ENCODE measurements at regions not wholly inside any gene's neighbourhood (a gene's known extent, or its start where the extent isn't known, plus 50 kb on each side); places are given as distances from the start of the nearest gene placed in this dataset.

- H3K4me1 ChIP-seq (ENCODE audit: low read length) = no peaks in the 10 kb centered on the region
- TF ChIP-seq EZH2phosphoT487 (IDR thresholded peaks at IDR 0.05; ENCODE audit: low read length) = no peak
- TF ChIP-seq, protein P1, sequence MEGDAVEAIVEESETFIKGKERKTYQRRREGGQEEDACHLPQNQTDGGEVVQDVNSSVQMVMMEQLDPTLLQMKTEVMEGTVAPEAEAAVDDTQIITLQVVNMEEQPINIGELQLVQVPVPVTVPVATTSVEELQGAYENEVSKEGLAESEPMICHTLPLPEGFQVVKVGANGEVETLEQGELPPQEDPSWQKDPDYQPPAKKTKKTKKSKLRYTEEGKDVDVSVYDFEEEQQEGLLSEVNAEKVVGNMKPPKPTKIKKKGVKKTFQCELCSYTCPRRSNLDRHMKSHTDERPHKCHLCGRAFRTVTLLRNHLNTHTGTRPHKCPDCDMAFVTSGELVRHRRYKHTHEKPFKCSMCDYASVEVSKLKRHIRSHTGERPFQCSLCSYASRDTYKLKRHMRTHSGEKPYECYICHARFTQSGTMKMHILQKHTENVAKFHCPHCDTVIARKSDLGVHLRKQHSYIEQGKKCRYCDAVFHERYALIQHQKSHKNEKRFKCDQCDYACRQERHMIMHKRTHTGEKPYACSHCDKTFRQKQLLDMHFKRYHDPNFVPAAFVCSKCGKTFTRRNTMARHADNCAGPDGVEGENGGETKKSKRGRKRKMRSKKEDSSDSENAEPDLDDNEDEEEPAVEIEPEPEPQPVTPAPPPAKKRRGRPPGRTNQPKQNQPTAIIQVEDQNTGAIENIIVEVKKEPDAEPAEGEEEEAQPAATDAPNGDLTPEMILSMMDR (IDR thresholded peaks at IDR 0.05; ENCODE audit: low read length) = no peak
- TF ChIP-seq EZH2 (optimal IDR thresholded peaks at IDR 0.05; ENCODE audit: low read depth, low read length) = no peak
- H3F3A ChIP-seq (ENCODE audit: insufficient read depth, low read length) = no peaks in the 10 kb centered on the region
- no peaks in the 10 kb centered on the region for H3K79me2 ChIP-seq (ENCODE audit: low read length)
- no peak overlapping the region for H3K4me3 ChIP-seq (ENCODE audit: low read length)
- no peaks in the 10 kb centered on the region for H4K20me1 ChIP-seq (ENCODE audit: insufficient read depth, low read length)
- H3K27me3 ChIP-seq (replicated peaks; ENCODE audit: insufficient read depth, low read length) = no peaks in the 10 kb centered on the region
- H3K9me2 ChIP-seq (replicated peaks; ENCODE audit: insufficient read depth, low read length) = no peaks in the 10 kb centered on the region
- no peak overlapping the region for H3K4me2 ChIP-seq (ENCODE audit: low read depth, low read length)
- DNase-seq = no peak
- H3K36me3 ChIP-seq (replicated peaks; ENCODE audit: insufficient read depth, low read length) = no peaks in the 10 kb centered on the region
- H2AFZ ChIP-seq (ENCODE audit: low read length) = no peak overlapping the region
- H3K9ac ChIP-seq (ENCODE audit: low read length) = no peak overlapping the region
- H3K27ac ChIP-seq (ENCODE audit: low read length) = no peak overlapping the region
- no peaks in the 10 kb centered on the region for H3K9me3 ChIP-seq (replicated peaks; ENCODE audit: insufficient read depth, low read length)
Observed at GRCh38 chr1:232274999-232275710, 354.8 kb downstream of the SIPA1L2 start.

- no peak overlapping the region for H3K4me3 ChIP-seq (ENCODE audit: low read length)
- H3K79me2 ChIP-seq (ENCODE audit: low read length) = no peaks in the 10 kb centered on the region
- no peaks in the 10 kb centered on the region for H3K9me3 ChIP-seq (replicated peaks; ENCODE audit: insufficient read depth, low read length)
- no peak overlapping the region for H3K9ac ChIP-seq (ENCODE audit: low read length)
- no peaks in the 10 kb centered on the region for H4K20me1 ChIP-seq (ENCODE audit: insufficient read depth, low read length)
- no peaks in the 10 kb centered on the region for H3K4me1 ChIP-seq (ENCODE audit: low read length)
- no peak overlapping the region for H3K4me2 ChIP-seq (ENCODE audit: low read depth, low read length)
- H3K36me3 ChIP-seq (replicated peaks; ENCODE audit: insufficient read depth, low read length) = no peaks in the 10 kb centered on the region
- no peaks in the 10 kb centered on the region for H3K27me3 ChIP-seq (replicated peaks; ENCODE audit: insufficient read depth, low read length)
- H3F3A ChIP-seq (ENCODE audit: insufficient read depth, low read length) = no peaks in the 10 kb centered on the region
- no peak overlapping the region for H3K27ac ChIP-seq (ENCODE audit: low read length)
- no peak for DNase-seq
- no peak for TF ChIP-seq EZH2 (optimal IDR thresholded peaks at IDR 0.05; ENCODE audit: low read depth, low read length)
- TF ChIP-seq EZH2phosphoT487 (IDR thresholded peaks at IDR 0.05; ENCODE audit: low read length) = no peak
- TF ChIP-seq, protein P1 (IDR thresholded peaks at IDR 0.05; ENCODE audit: low read length) = no peak
- H3K9me2 ChIP-seq (replicated peaks; ENCODE audit: insufficient read depth, low read length) = no peaks in the 10 kb centered on the region
- H2AFZ ChIP-seq (ENCODE audit: low read length) = no peak overlapping the region
Observed at GRCh38 chr1:232274236-232274855, 355.6 kb downstream of the SIPA1L2 start.

DNA sequence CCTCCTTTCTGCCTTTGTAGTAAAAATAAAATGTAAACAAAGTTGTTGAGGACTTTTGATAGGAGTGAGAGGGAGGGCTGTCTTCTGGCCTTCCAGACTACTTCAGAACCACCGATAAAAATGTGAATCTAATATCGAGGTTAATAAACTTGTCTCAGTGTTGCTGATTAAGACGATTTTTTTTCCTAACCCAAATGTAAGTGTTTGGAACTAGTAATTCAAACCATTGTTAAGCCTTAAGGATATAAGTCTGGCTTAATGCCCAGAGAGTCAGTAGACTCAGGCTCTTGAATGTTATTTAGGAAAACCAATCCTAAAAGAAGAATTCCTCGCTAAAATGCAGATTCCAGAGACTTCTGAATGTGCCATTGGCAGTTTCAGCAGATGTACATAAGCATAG is 356.9 kb downstream of the SIPA1L2 start:
- Histone ChIP-seq H3K27me3 (replicated peaks; ENCODE audit: insufficient read depth, low read length) (no peaks in the 10 kb centered on the region), H3K27ac (ENCODE audit: low read length) (no peak overlapping the region), H3K9me3 (replicated peaks; ENCODE audit: insufficient read depth, low read length) (no peaks in the 10 kb centered on the region), H4K20me1 (ENCODE audit: insufficient read depth, low read length) (no peaks in the 10 kb centered on the region), H2AFZ (ENCODE audit: low read length) (no peak overlapping the region), H3K4me3 (ENCODE audit: low read length) (no peak overlapping the region), H3K9me2 (replicated peaks; ENCODE audit: insufficient read depth, low read length) (no peaks in the 10 kb centered on the region), H3K36me3 (replicated peaks; ENCODE audit: insufficient read depth, low read length) (no peaks in the 10 kb centered on the region), H3K79me2 (ENCODE audit: low read length) (no peaks in the 10 kb centered on the region), H3K9ac (ENCODE audit: low read length) (no peak overlapping the region), H3F3A (ENCODE audit: insufficient read depth, low read length) (no peaks in the 10 kb centered on the region), H3K4me1 (ENCODE audit: low read length) (no peaks in the 10 kb centered on the region), H3K4me2 (ENCODE audit: low read depth, low read length) (no peak overlapping the region)
- DNase-seq = no peak
- TF ChIP-seq EZH2phosphoT487 (IDR thresholded peaks at IDR 0.05; ENCODE audit: low read length) (no peak), EZH2 (optimal IDR thresholded peaks at IDR 0.05; ENCODE audit: low read depth, low read length) (no peak)
- TF ChIP-seq, protein P1 (IDR thresholded peaks at IDR 0.05; ENCODE audit: low read length) = no peak
